ENCODE measurements at regions not wholly inside any gene's neighbourhood (a gene's known extent, or its start where the extent isn't known, plus 50 kb on each side); places are given as distances from the start of the nearest gene placed in this dataset.

DNA sequence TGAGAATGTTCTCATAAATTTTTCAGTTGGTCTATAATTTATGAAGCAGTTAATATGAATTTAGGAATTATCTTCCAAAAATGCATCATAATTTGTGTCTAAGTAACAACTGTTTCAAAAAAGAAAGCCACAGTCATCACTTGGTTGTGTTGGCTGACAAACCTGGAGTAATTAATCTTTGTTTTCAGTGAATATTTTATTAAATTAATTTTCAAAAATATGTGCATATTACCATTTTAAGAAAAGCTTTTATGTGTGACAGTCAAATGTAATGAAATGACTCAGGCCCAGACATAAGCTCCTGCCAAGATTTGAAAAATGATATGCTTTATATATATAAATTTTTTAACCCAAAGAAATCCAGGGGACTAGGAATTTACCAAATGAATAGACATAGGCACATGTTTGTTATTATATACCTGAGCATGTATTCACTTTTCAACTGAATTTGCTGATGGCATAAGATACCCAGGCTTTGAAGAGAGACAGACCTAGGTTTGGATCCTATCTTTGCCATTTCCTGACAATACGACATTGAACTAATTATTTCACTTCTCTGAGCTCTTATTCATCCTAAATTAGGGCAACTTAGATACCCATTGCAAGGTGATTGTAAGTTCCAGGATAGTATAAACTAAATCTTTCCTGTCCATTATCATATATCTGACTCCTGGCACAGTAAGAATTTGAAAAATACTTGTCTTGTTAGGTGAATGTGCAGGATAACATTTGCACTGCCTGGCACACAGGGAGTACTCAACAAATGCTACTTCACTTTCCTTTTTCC, 729.5 kb upstream of the ADGRL2 start (continued):
- TF ChIP-seq, protein P1, sequence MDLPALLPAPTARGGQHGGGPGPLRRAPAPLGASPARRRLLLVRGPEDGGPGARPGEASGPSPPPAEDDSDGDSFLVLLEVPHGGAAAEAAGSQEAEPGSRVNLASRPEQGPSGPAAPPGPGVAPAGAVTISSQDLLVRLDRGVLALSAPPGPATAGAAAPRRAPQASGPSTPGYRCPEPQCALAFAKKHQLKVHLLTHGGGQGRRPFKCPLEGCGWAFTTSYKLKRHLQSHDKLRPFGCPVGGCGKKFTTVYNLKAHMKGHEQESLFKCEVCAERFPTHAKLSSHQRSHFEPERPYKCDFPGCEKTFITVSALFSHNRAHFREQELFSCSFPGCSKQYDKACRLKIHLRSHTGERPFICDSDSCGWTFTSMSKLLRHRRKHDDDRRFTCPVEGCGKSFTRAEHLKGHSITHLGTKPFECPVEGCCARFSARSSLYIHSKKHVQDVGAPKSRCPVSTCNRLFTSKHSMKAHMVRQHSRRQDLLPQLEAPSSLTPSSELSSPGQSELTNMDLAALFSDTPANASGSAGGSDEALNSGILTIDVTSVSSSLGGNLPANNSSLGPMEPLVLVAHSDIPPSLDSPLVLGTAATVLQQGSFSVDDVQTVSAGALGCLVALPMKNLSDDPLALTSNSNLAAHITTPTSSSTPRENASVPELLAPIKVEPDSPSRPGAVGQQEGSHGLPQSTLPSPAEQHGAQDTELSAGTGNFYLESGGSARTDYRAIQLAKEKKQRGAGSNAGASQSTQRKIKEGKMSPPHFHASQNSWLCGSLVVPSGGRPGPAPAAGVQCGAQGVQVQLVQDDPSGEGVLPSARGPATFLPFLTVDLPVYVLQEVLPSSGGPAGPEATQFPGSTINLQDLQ (CRISPR knock-in tag; IDR thresholded peaks at IDR 0.05) = no peak
- TF ChIP-seq TFDP1 (CRISPR knock-in tag; IDR thresholded peaks at IDR 0.05; ENCODE audit: borderline replicate concordance) (no peak), ETV5 (CRISPR knock-in tag; IDR thresholded peaks at IDR 0.05; ENCODE audit: borderline replicate concordance) (no peak), CENPBD1 (CRISPR knock-in tag; IDR thresholded peaks at IDR 0.05; ENCODE audit: borderline replicate concordance, low read depth) (no peak)

GRCh38 chr1:81069856-81070255, 730.9 kb upstream of the ADGRL2 start:
- in situ Hi-C loops (cut with HindIII; ENCODE audit: extremely low pct_ligation_motif_present, low pct_unique_long_range_greater_than_20kb) (no loop called here), intact Hi-C loops (cut with micrococcal nuclease; ENCODE audit: unreplicated experiment) (no loop called here)
- Histone ChIP-seq H4K20me1 (ENCODE audit: insufficient read depth, low read length) (no peaks in the 10 kb centered on the region), H3K4me1 (ENCODE audit: insufficient read depth, low read length) (no peaks in the 10 kb centered on the region), H3K79me2 (ENCODE audit: insufficient read depth, low read length) (no peaks in the 10 kb centered on the region), H3K27me3 (ENCODE audit: control insufficient read depth in 1 of 2, insufficient read depth in 2 of 2, low read length in 2 of 2) (no peaks in the 10 kb centered on the region), H3K9ac (ENCODE audit: insufficient read depth, low read depth, low read length) (no peak overlapping the region), H3K36me3 (replicated peaks in 1 of 2; ENCODE audit: control insufficient read depth in 1 of 2, insufficient read depth in 2 of 2, low read length in 2 of 2) (no peaks in the 10 kb centered on the region), H2AFZ (ENCODE audit: low read length) (no peak overlapping the region), H3K27ac (ENCODE audit: extremely low read length, insufficient read depth, low read length) (no peak overlapping the region), H3K4me3 (replicated peaks in 1 of 3; ENCODE audit: insufficient read depth in 1 of 3, low read depth in 2 of 3, low read length in 3 of 3) (no peak overlapping the region), H3K9me3 (ENCODE audit: low read length) (peaks cover 51% of the 10 kb centered on the region), H3K4me2 (ENCODE audit: low read depth, low read length) (no peak overlapping the region)
- WGBS (ENCODE audit: low lambda C conversion rate) = 13% methylated on average over 3 of the region's 3 CpGs
- CTCF ChIA-PET (ENCODE audit: low intra/inter-chr PET ratio, low total read pairs) = no interaction called here
- TF ChIP-seq THYN1 (CRISPR knock-in tag; IDR thresholded peaks at IDR 0.05; ENCODE audit: borderline replicate concordance, low read depth) (no peak), MIXL1 (CRISPR knock-in tag; IDR thresholded peaks at IDR 0.05) (no peak)
- no TSS peak for BruUV-seq (replicated peaks)
- DNase-seq (ENCODE audit: low spot score) = no peak
- POLR2A ChIA-PET = no interaction called here
- no peak for ATAC-seq
- no peak for FAIRE-seq

All from HepG2 (cell line).